ENCODE measurements at regions not wholly inside any gene's neighbourhood (a gene's known extent, or its start where the extent isn't known, plus 50 kb on each side); places are given as distances from the start of the nearest gene placed in this dataset.

DNA sequence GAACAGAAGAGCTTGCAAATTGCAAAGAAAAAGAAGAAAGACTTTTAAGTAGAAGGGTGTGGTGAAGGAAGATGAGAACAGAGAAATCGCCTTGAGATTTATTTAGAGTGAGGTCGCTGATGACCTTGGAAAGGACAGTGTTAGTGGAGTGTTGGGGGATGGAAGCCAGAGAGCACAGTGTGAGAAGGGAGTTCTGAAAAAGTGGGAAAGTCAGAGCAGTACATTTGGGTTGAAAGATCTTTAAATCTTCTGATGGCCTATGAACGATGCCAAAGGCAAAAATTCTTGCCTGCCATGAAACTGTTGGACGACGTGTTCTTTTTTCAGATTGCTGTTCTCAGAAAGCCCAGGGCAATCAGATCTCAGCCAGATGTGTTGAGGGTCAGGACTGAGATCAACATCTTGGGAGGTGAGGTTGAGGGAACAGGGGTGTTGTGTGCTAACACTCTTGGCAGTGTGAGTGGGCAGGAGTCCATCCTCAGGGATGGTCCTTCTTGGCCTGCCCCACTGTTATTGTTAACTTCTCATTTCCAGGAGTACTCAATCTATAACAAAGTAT, 330.1 kb downstream of the MAP2K6 start:
- no peak overlapping the region for H3K27ac ChIP-seq (ENCODE audit: low read length)
- H3K9me2 ChIP-seq (ENCODE audit: insufficient read depth, low read length), result no peaks in the 10 kb centered on the region
- no peaks in the 10 kb centered on the region for H3K36me3 ChIP-seq (ENCODE audit: insufficient read depth, low read length)
- no peak overlapping the region for H3K9ac ChIP-seq (ENCODE audit: low read length)
- no peaks in the 10 kb centered on the region for H3K79me2 ChIP-seq (replicated peaks; ENCODE audit: insufficient read depth, low read length)
- no peaks in the 10 kb centered on the region for H4K20me1 ChIP-seq (ENCODE audit: insufficient read depth)
- H3K4me2 ChIP-seq (ENCODE audit: low read length), result no peak overlapping the region
- TF ChIP-seq, protein P1, sequence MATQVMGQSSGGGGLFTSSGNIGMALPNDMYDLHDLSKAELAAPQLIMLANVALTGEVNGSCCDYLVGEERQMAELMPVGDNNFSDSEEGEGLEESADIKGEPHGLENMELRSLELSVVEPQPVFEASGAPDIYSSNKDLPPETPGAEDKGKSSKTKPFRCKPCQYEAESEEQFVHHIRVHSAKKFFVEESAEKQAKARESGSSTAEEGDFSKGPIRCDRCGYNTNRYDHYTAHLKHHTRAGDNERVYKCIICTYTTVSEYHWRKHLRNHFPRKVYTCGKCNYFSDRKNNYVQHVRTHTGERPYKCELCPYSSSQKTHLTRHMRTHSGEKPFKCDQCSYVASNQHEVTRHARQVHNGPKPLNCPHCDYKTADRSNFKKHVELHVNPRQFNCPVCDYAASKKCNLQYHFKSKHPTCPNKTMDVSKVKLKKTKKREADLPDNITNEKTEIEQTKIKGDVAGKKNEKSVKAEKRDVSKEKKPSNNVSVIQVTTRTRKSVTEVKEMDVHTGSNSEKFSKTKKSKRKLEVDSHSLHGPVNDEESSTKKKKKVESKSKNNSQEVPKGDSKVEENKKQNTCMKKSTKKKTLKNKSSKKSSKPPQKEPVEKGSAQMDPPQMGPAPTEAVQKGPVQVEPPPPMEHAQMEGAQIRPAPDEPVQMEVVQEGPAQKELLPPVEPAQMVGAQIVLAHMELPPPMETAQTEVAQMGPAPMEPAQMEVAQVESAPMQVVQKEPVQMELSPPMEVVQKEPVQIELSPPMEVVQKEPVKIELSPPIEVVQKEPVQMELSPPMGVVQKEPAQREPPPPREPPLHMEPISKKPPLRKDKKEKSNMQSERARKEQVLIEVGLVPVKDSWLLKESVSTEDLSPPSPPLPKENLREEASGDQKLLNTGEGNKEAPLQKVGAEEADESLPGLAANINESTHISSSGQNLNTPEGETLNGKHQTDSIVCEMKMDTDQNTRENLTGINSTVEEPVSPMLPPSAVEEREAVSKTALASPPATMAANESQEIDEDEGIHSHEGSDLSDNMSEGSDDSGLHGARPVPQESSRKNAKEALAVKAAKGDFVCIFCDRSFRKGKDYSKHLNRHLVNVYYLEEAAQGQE (IDR thresholded peaks at IDR 0.05; ENCODE audit: borderline replicate concordance), result no peak
- TF ChIP-seq POLR2AphosphoS5 (IDR thresholded peaks at IDR 0.05), result no peak
- no peak for TF ChIP-seq SMC3 (conservative IDR thresholded peaks at IDR 0.05; ENCODE audit: poor library complexity)
- no peak for TF ChIP-seq TAF1 (IDR thresholded peaks at IDR 0.05; ENCODE audit: low read depth)
- TF ChIP-seq, protein P2, sequence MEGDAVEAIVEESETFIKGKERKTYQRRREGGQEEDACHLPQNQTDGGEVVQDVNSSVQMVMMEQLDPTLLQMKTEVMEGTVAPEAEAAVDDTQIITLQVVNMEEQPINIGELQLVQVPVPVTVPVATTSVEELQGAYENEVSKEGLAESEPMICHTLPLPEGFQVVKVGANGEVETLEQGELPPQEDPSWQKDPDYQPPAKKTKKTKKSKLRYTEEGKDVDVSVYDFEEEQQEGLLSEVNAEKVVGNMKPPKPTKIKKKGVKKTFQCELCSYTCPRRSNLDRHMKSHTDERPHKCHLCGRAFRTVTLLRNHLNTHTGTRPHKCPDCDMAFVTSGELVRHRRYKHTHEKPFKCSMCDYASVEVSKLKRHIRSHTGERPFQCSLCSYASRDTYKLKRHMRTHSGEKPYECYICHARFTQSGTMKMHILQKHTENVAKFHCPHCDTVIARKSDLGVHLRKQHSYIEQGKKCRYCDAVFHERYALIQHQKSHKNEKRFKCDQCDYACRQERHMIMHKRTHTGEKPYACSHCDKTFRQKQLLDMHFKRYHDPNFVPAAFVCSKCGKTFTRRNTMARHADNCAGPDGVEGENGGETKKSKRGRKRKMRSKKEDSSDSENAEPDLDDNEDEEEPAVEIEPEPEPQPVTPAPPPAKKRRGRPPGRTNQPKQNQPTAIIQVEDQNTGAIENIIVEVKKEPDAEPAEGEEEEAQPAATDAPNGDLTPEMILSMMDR (IDR thresholded peaks at IDR 0.05; ENCODE audit: poor library complexity, severe bottlenecking), result no peak
- no peak for TF ChIP-seq EP300 (conservative IDR thresholded peaks at IDR 0.05; ENCODE audit: poor library complexity, severe bottlenecking)
- no peak for TF ChIP-seq MXI1 (conservative IDR thresholded peaks at IDR 0.05; ENCODE audit: poor library complexity, severe bottlenecking)
- no peak for TF ChIP-seq RAD21 (conservative IDR thresholded peaks at IDR 0.05)
- TF ChIP-seq EZH2 (IDR thresholded peaks at IDR 0.05; ENCODE audit: borderline replicate concordance, insufficient read depth, low read length, poor library complexity, severe bottlenecking), result no peak
- H3K4me3 ChIP-seq (ENCODE audit: low read length), result no peak overlapping the region
- no peaks in the 10 kb centered on the region for H3F3A ChIP-seq (ENCODE audit: insufficient read depth, low read length, poor library complexity, severe bottlenecking)
- H2AFZ ChIP-seq (ENCODE audit: low read depth, low read length), result no peak overlapping the region
- no peaks in the 10 kb centered on the region for H3K9me3 ChIP-seq (ENCODE audit: low read length)
- no peaks in the 10 kb centered on the region for H3K27me3 ChIP-seq (ENCODE audit: insufficient read depth, low read depth, low read length)

DNA sequence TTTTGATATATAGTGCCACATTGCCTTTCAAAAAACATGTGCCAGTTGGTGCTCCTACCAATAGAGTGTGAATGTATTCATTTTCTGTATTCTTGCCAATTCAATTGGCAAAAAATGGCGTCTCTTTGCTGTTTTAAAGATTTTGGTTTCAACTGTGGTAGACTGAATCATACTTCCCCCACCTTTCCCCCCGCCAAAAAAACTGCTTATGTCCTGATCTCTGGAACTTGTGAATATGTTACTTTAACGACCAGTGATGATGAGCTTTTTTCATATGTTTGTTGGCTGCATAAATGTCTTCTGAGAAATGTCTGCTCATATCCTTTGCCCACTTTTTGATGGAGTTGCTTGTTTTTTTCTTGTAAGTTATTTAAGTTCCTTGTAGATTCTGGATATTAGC, 325.1 kb upstream of the KCNJ16 start:
- H3K27me3 ChIP-seq (ENCODE audit: insufficient read depth, low read depth, low read length), result no peaks in the 10 kb centered on the region
- no peaks in the 10 kb centered on the region for H3K9me2 ChIP-seq (ENCODE audit: insufficient read depth, low read length)
- H3K9me3 ChIP-seq (ENCODE audit: low read length), result no peaks in the 10 kb centered on the region
- H3K4me3 ChIP-seq (ENCODE audit: low read length), result no peak overlapping the region
- H3K36me3 ChIP-seq (ENCODE audit: insufficient read depth, low read length), result no peaks in the 10 kb centered on the region
- H3K27ac ChIP-seq (ENCODE audit: low read length), result no peak overlapping the region
- no peaks in the 10 kb centered on the region for H4K20me1 ChIP-seq (ENCODE audit: insufficient read depth)
- H3F3A ChIP-seq (ENCODE audit: insufficient read depth, low read length, poor library complexity, severe bottlenecking), result no peaks in the 10 kb centered on the region
- no peak overlapping the region for H2AFZ ChIP-seq (ENCODE audit: low read depth, low read length)
- H3K9ac ChIP-seq (ENCODE audit: low read length), result no peak overlapping the region
- TF ChIP-seq MXI1 (conservative IDR thresholded peaks at IDR 0.05; ENCODE audit: poor library complexity, severe bottlenecking) (no peak), SMC3 (conservative IDR thresholded peaks at IDR 0.05; ENCODE audit: poor library complexity) (no peak), RAD21 (conservative IDR thresholded peaks at IDR 0.05) (no peak), EZH2 (IDR thresholded peaks at IDR 0.05; ENCODE audit: borderline replicate concordance, insufficient read depth, low read length, poor library complexity, severe bottlenecking) (no peak), EP300 (conservative IDR thresholded peaks at IDR 0.05; ENCODE audit: poor library complexity, severe bottlenecking) (no peak), POLR2AphosphoS5 (IDR thresholded peaks at IDR 0.05) (no peak), TAF1 (IDR thresholded peaks at IDR 0.05; ENCODE audit: low read depth) (no peak)
- TF ChIP-seq, protein P2 (IDR thresholded peaks at IDR 0.05; ENCODE audit: poor library complexity, severe bottlenecking), result no peak
- TF ChIP-seq, protein P1 (IDR thresholded peaks at IDR 0.05; ENCODE audit: borderline replicate concordance), result no peak
- no peak overlapping the region for H3K4me2 ChIP-seq (ENCODE audit: low read length)
- H3K79me2 ChIP-seq (replicated peaks; ENCODE audit: insufficient read depth, low read length), result no peaks in the 10 kb centered on the region
